ENCODE measurements at regions not wholly inside any gene's neighbourhood (a gene's known extent, or its start where the extent isn't known, plus 50 kb on each side); places are given as distances from the start of the nearest gene placed in this dataset.
A peak's percentile ranks its signal among the peaks of the same experiment; 100 is the strongest.

DNA sequence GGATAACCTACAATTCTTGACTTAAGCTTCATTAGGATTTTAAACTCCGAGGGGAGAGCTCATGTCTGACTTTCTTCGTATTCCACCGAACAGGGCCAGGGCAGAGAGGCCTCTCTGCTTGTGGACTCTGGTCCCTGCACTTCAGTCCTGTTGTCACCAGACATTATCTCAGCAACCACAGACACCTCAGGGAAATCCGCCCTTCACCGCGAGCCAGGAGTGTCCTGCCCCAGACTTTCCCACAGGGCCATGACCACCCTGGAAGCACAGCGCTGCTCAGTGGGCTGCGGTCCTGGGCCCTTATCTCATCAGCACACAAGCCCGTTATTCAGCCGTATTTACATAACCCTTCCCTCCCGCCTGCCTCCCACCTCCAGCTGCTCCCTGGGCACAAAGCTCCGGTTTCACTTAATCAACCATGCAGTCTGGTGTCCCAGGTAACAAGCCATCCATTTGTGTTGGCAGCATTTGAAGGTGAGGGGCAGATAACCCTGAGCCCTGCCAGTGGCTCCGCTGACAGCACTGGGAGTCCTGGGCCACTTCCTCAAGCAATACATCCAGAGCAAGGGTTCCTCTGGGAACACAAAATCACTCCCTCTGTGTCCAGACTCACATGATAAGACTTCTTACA, 122.8 kb upstream of the RAB4A start (continued):
- TF ChIP-seq, protein P1, sequence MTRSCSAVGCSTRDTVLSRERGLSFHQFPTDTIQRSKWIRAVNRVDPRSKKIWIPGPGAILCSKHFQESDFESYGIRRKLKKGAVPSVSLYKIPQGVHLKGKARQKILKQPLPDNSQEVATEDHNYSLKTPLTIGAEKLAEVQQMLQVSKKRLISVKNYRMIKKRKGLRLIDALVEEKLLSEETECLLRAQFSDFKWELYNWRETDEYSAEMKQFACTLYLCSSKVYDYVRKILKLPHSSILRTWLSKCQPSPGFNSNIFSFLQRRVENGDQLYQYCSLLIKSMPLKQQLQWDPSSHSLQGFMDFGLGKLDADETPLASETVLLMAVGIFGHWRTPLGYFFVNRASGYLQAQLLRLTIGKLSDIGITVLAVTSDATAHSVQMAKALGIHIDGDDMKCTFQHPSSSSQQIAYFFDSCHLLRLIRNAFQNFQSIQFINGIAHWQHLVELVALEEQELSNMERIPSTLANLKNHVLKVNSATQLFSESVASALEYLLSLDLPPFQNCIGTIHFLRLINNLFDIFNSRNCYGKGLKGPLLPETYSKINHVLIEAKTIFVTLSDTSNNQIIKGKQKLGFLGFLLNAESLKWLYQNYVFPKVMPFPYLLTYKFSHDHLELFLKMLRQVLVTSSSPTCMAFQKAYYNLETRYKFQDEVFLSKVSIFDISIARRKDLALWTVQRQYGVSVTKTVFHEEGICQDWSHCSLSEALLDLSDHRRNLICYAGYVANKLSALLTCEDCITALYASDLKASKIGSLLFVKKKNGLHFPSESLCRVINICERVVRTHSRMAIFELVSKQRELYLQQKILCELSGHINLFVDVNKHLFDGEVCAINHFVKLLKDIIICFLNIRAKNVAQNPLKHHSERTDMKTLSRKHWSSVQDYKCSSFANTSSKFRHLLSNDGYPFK (CRISPR knock-in tag; IDR thresholded peaks at IDR 0.05; ENCODE audit: borderline replicate concordance): 0 out of 2 replicates have a peak, but pooled peaks have one; percentile 43
- TF ChIP-seq FOXP1 (IDR thresholded peaks at IDR 0.05): no peak
- peak; percentile 69 for TF ChIP-seq FOXP1 (CRISPR knock-in tag; IDR thresholded peaks at IDR 0.05)
- no peak for TF ChIP-seq ZNF737 (CRISPR knock-in tag; IDR thresholded peaks at IDR 0.05; ENCODE audit: borderline replicate concordance)
- peak; percentile 69; the same call in 1 of the 2 replicates for TF ChIP-seq HMGXB3 (CRISPR knock-in tag; IDR thresholded peaks at IDR 0.05; ENCODE audit: borderline replicate concordance)
- no peak for TF ChIP-seq ZNF569 (CRISPR knock-in tag; IDR thresholded peaks at IDR 0.05; ENCODE audit: borderline replicate concordance)
- TF ChIP-seq MAFF (IDR thresholded peaks at IDR 0.05; ENCODE audit: low read depth, low read length): no peak
- TF ChIP-seq XBP1 (CRISPR knock-in tag; IDR thresholded peaks at IDR 0.05): no peak
- peak; percentile 85; the same call in 1 of the 2 replicates for TF ChIP-seq REPIN1 (CRISPR knock-in tag; IDR thresholded peaks at IDR 0.05; ENCODE audit: borderline replicate concordance, low read depth)
- TF ChIP-seq ZNF256 (CRISPR knock-in tag; conservative IDR thresholded peaks at IDR 0.05): no peak
- no peak for TF ChIP-seq CENPT (CRISPR knock-in tag; IDR thresholded peaks at IDR 0.05; ENCODE audit: low read depth)
- no peak for TF ChIP-seq RAD51 (IDR thresholded peaks at IDR 0.05; ENCODE audit: borderline replicate concordance)
- TF ChIP-seq RBAK (CRISPR knock-in tag; IDR thresholded peaks at IDR 0.05): no peak
- TF ChIP-seq FOSL2 (CRISPR knock-in tag; IDR thresholded peaks at IDR 0.05): peak; percentile 69
- no peak; the same call in 1 of the 2 replicates for TF ChIP-seq NFE2 (CRISPR knock-in tag; IDR thresholded peaks at IDR 0.05)
- TF ChIP-seq HNRNPUL1 (IDR thresholded peaks at IDR 0.05; ENCODE audit: low read depth, low read length): no peak
- TF ChIP-seq ZNF251 (CRISPR knock-in tag; IDR thresholded peaks at IDR 0.05): no peak
- TF ChIP-seq, protein P2, sequence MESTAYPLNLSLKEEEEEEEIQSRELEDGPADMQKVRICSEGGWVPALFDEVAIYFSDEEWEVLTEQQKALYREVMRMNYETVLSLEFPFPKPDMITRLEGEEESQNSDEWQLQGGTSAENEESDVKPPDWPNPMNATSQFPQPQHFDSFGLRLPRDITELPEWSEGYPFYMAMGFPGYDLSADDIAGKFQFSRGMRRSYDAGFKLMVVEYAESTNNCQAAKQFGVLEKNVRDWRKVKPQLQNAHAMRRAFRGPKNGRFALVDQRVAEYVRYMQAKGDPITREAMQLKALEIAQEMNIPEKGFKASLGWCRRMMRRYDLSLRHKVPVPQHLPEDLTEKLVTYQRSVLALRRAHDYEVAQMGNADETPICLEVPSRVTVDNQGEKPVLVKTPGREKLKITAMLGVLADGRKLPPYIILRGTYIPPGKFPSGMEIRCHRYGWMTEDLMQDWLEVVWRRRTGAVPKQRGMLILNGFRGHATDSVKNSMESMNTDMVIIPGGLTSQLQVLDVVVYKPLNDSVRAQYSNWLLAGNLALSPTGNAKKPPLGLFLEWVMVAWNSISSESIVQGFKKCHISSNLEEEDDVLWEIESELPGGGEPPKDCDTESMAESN (CRISPR knock-in tag; conservative IDR thresholded peaks at IDR 0.05): no peak
- no peak for TF ChIP-seq KLF13 (CRISPR knock-in tag; IDR thresholded peaks at IDR 0.05)
- TF ChIP-seq, protein P3, sequence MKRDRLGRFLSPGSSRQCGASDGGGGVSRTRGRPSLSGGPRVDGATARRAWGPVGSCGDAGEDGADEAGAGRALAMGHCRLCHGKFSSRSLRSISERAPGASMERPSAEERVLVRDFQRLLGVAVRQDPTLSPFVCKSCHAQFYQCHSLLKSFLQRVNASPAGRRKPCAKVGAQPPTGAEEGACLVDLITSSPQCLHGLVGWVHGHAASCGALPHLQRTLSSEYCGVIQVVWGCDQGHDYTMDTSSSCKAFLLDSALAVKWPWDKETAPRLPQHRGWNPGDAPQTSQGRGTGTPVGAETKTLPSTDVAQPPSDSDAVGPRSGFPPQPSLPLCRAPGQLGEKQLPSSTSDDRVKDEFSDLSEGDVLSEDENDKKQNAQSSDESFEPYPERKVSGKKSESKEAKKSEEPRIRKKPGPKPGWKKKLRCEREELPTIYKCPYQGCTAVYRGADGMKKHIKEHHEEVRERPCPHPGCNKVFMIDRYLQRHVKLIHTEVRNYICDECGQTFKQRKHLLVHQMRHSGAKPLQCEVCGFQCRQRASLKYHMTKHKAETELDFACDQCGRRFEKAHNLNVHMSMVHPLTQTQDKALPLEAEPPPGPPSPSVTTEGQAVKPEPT (CRISPR knock-in tag; IDR thresholded peaks at IDR 0.05; ENCODE audit: low read depth): no peak
- TF ChIP-seq IRF2 (CRISPR knock-in tag; IDR thresholded peaks at IDR 0.05): peak; percentile 85

Data from HepG2 (cell line).